HepG2 (cell line): ENCODE measurements at regions not wholly inside any gene's neighbourhood (a gene's known extent, or its start where the extent isn't known, plus 50 kb on each side); places are given as distances from the start of the nearest gene placed in this dataset.

ENCODE experiments used
- ATAC-seq: fragments of 200-7000 bp; cut with Tn5 transposase; 3 replicates; pipeline ENCODE4 v1.9.1; 2020; ENCODE audit warnings: mild to moderate bottlenecking, moderate library complexity
- BruUV-seq: library from RNA; stranded (reverse); fragments of 400-500 nt; replicated peaks from 2 replicates; lab custom pipeline; 2021; lab: Mats Ljungman, UMichigan
- CTCF ChIA-PET: fragments of 300-600 bp; formaldehyde crosslinking; extraction: SDS; loops from one replicate; lab custom pipeline; 2021; ENCODE audit warnings: low total read pairs, inconsistent platforms, low intra/inter-chr PET ratio; lab: Yijun Ruan, JAX
- POLR2A ChIA-PET: fragments of 350-600 bp; sonication (Branson Sonifier 250); formaldehyde crosslinking; loops from one replicate; lab custom pipeline; 2020; ENCODE audit warnings: antibody characterized with exemption, inconsistent platforms; lab: Yijun Ruan, JAX
- DNase-seq: peaks from one replicate; pipeline ENCODE4 v3.0.0-alpha.2; 2015; ENCODE audit warnings: low spot score
- FAIRE-seq: peaks from 3 replicates; lab custom pipeline; 2011; peaks lifted over from hg19 to GRCh38; lab: Jason Lieb, UNC
- H2AFZ ChIP-seq: one replicate; pipeline ENCODE4 v1.6.1; 2011; ENCODE audit warnings: low read length, inconsistent platforms
- H3K27ac ChIP-seq: fragments of 300-600 bp; 3 replicates; pipeline ENCODE4 v1.8.0; 2011; ENCODE audit warnings: mixed run types, mild to moderate bottlenecking, mixed read lengths, low read length, inconsistent platforms; ENCODE audit not compliant: insufficient read depth; ENCODE audit errors: extremely low read length
- H3K27me3 ChIP-seq, 2 experiments: fragments of 200-600 bp in 1 of 2; 2 replicates in 1 of 2; 3 replicates in 1 of 2; pipeline versions ENCODE4 v1.6.0 to v1.8.0; 2011; ENCODE audit warnings: low read length in 2 of 2, mild to moderate bottlenecking in 2 of 2, moderate library complexity in 2 of 2, inconsistent platforms in 1 of 2; ENCODE audit not compliant: insufficient read depth in 2 of 2, control insufficient read depth in 1 of 2
- H3K36me3 ChIP-seq, 2 experiments: fragments of 200-600 bp in 1 of 2; replicated peaks in 1 of 2; 2 replicates in 1 of 2; 3 replicates in 1 of 2; pipeline versions ENCODE4 v1.5.1 to v1.8.0; 2011; ENCODE audit warnings: low read length in 2 of 2, inconsistent platforms in 1 of 2; ENCODE audit not compliant: insufficient read depth in 2 of 2, control insufficient read depth in 1 of 2
- H3K4me1 ChIP-seq: 2 replicates; pipeline ENCODE4 v1.5.1; 2012; ENCODE audit warnings: low read length, inconsistent platforms; ENCODE audit not compliant: insufficient read depth
- H3K4me2 ChIP-seq: 2 replicates; pipeline ENCODE4 v1.6.0; 2011; ENCODE audit warnings: low read depth, low read length, inconsistent platforms
- H3K4me3 ChIP-seq, 3 experiments: fragments of 200-600 bp in 1 of 3; sonication (generic), shearing (Covaris generic) in 1 of 3; replicated peaks in 1 of 3; 2 replicates each; pipeline ENCODE4 v1.5.1; 2011 to 2016; ENCODE audit warnings: low read length in 3 of 3, inconsistent platforms in 2 of 3, low read depth in 2 of 3, mild to moderate bottlenecking in 2 of 3, control low read depth in 1 of 3, mixed read lengths in 1 of 3; ENCODE audit not compliant: insufficient read depth in 1 of 3
- H3K79me2 ChIP-seq: one replicate; pipeline ENCODE4 v1.6.1; 2011; ENCODE audit warnings: low read length, inconsistent platforms; ENCODE audit not compliant: insufficient read depth
- H3K9ac ChIP-seq: 2 replicates; pipeline ENCODE4 v1.6.0; 2011; ENCODE audit warnings: mild to moderate bottlenecking, low read depth, low read length, inconsistent platforms; ENCODE audit not compliant: insufficient read depth
- H3K9me3 ChIP-seq: 2 replicates; pipeline ENCODE4 v1.5.1; 2012; ENCODE audit warnings: mild to moderate bottlenecking, low read length
- H4K20me1 ChIP-seq: 2 replicates; pipeline ENCODE4 v1.6.0; 2011; ENCODE audit warnings: inconsistent platforms, mild to moderate bottlenecking, low read length, moderate library complexity; ENCODE audit not compliant: insufficient read depth
- ATM ChIP-seq: fragments of 450-650 bp; IDR thresholded peaks from 2 replicates; pipeline ENCODE4 v1.7.1; 2017; ENCODE audit warnings: mild to moderate bottlenecking, borderline replicate concordance
- BCL6 ChIP-seq: IDR thresholded peaks from 2 replicates; pipeline ENCODE4 v1.6.1; 2016; ENCODE audit warnings: missing genetic modification reagents, missing compliant biosample characterization
- CC2D1A ChIP-seq: sonication (generic); formaldehyde crosslinking; IDR thresholded peaks from 2 replicates; pipeline ENCODE4 v1.8.1; 2023; ENCODE audit warnings: mild to moderate bottlenecking, missing genetic modification reagents
- FOXP1 ChIP-seq, 2 experiments: fragments of 450-650 bp in 1 of 2; IDR thresholded peaks; 2 replicates each; pipeline ENCODE4 v1.6.1; 2017 to 2018; ENCODE audit warnings: antibody characterized with exemption in 1 of 2
- HNRNPL ChIP-seq: fragments of 200-400 bp; formaldehyde crosslinking; IDR thresholded peaks from 2 replicates; pipeline ENCODE4 v1.6.1; 2017; ENCODE audit warnings: mild to moderate bottlenecking, low read depth, low read length
- HOXD1 ChIP-seq: sonication (generic); formaldehyde crosslinking; IDR thresholded peaks from 2 replicates; pipeline ENCODE4 v1.5.0; 2020; ENCODE audit warnings: missing genetic modification reagents
- MAFG ChIP-seq: sonication (generic); formaldehyde crosslinking; IDR thresholded peaks from 2 replicates; pipeline ENCODE4 v1.5.1; 2020; ENCODE audit warnings: mild to moderate bottlenecking, missing genetic modification reagents
- MTA1 ChIP-seq: sonication (generic); formaldehyde crosslinking; IDR thresholded peaks from 2 replicates; pipeline ENCODE4 v1.4.0; 2020; ENCODE audit warnings: missing genetic modification reagents, mild to moderate bottlenecking, borderline replicate concordance
- NPAS2 ChIP-seq: sonication (generic); formaldehyde crosslinking; IDR thresholded peaks from 2 replicates; pipeline ENCODE4 v1.8.0; 2022; ENCODE audit warnings: mild to moderate bottlenecking, missing genetic modification reagents, borderline replicate concordance
- RFX1 ChIP-seq: fragments of 450-650 bp; IDR thresholded peaks from 2 replicates; pipeline ENCODE4 v1.6.1; 2017
- SSRP1 ChIP-seq: IDR thresholded peaks from 2 replicates; pipeline ENCODE4 v1.6.1; 2016; ENCODE audit warnings: control low read depth
- WIZ ChIP-seq: sonication (generic); formaldehyde crosslinking; IDR thresholded peaks from 2 replicates; pipeline ENCODE4 v1.5.1; 2020; ENCODE audit warnings: mild to moderate bottlenecking, missing genetic modification reagents
- YEATS4 ChIP-seq: sonication (generic); formaldehyde crosslinking; IDR thresholded peaks from 2 replicates; pipeline ENCODE4 v1.4.0; 2020; ENCODE audit warnings: missing genetic modification reagents, borderline replicate concordance
- ZC3H13 ChIP-seq: sonication (generic); formaldehyde crosslinking; IDR thresholded peaks from 2 replicates; pipeline ENCODE4 v1.8.1; 2023; ENCODE audit warnings: mild to moderate bottlenecking, missing genetic modification reagents, moderate library complexity
- ZKSCAN8 ChIP-seq: IDR thresholded peaks from 2 replicates; pipeline ENCODE4 v1.6.1; 2016; ENCODE audit warnings: borderline replicate concordance, missing genetic modification reagents, missing compliant biosample characterization
- ZNF629 ChIP-seq: sonication (generic); formaldehyde crosslinking; conservative IDR thresholded peaks from 2 replicates; pipeline ENCODE4 v1.5.0; 2020; ENCODE audit warnings: missing genetic modification reagents
- ZNF720 ChIP-seq: sonication (generic); formaldehyde crosslinking; IDR thresholded peaks from 2 replicates; pipeline ENCODE4 v1.4.0; 2020; ENCODE audit warnings: missing genetic modification reagents
- ZNF83 ChIP-seq: sonication (generic); formaldehyde crosslinking; IDR thresholded peaks from 2 replicates; pipeline ENCODE4 v1.4.0; 2020; ENCODE audit warnings: missing genetic modification reagents, mild to moderate bottlenecking, borderline replicate concordance
- WGBS: methylation state at CpG from one replicate; pipeline ENCODE4 v1.1.6; 2017; ENCODE audit warnings: low lambda C conversion rate; 5-methylcytosine and 5-hydroxymethylcytosine counted together
- in situ Hi-C: cut with HindIII; loops from 2 replicates; pipeline ENCODE4 v1.10.0; 2017; ENCODE audit warnings: low pct_unique_long_range_greater_than_20kb; ENCODE audit not compliant: extremely low pct_ligation_motif_present
- intact Hi-C: fragments of 100-400 bp; cut with micrococcal nuclease; formaldehyde crosslinking; loops from one replicate; pipeline ENCODE4 v1.10.0; 2022; ENCODE audit not compliant: unreplicated experiment
- TF ChIP-seq, protein P1 (sequence below): sonication (generic); formaldehyde crosslinking; IDR thresholded peaks from 2 replicates; pipeline ENCODE4 v1.4.0; 2020; ENCODE audit warnings: low read depth, mild to moderate bottlenecking, missing genetic modification reagents

DNA sequence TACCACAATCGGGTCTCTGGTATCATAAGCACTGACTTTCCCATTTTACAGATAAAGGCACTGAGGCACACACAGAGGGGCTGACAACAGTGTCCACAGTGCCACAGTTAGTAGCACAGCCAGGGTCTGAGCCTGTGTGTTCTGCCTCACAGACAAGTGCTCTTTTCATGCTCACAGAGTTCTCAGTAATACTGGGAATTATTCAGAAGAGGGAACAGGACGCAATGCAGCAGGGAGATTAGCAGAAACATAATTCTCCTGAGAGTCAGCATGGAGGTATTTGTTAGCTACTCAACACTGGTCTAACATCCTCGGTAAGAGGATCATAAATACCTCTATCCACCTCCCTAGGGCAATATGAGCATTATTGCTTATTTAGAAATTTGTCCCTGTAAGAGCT is 219.3 kb upstream of the EEA1 start:
- intact Hi-C loops = loop anchor here (2.0 kb wide), 1 partner anchor 14 kb away; no protein-coding TSS in a partner anchor
- ATAC-seq = no peak
- ChIA-PET CTCF (no interaction called here), POLR2A (no interaction called here)
- H3K36me3 ChIP-seq = no peaks in the 10 kb centered on the region
- DNase-seq = no peak
- no peak overlapping the region for H3K27ac ChIP-seq
- H2AFZ ChIP-seq = no peak overlapping the region
- no TSS peak for BruUV-seq
- in situ Hi-C loops = loop anchor here (25.0 kb wide), 1 partner anchor 239 kb away; the partner anchor contains the start of gene NUDT4
- H3K27me3 ChIP-seq = peaks cover 0 to 1% of the 10 kb centered on the region in 2 experiments; a peak in 1 of 5 replicates
- no peaks in the 10 kb centered on the region for H3K79me2 ChIP-seq
- H3K9ac ChIP-seq = no peak overlapping the region
- H3K4me3 ChIP-seq = no peak overlapping the region
- no peaks in the 10 kb centered on the region for H4K20me1 ChIP-seq
- no peak for FAIRE-seq
- 48% methylated on average over 3 of the region's 3 CpGs for WGBS
- no peaks in the 10 kb centered on the region for H3K9me3 ChIP-seq
- peaks cover 20% of the 10 kb centered on the region for H3K4me1 ChIP-seq
- no peak overlapping the region for H3K4me2 ChIP-seq
- TF ChIP-seq WIZ (no peak), HNRNPL (no peak), ZNF629 (CRISPR knock-in tag) (peak; percentile 68), ATM (no peak), SSRP1 (no peak)

DNA sequence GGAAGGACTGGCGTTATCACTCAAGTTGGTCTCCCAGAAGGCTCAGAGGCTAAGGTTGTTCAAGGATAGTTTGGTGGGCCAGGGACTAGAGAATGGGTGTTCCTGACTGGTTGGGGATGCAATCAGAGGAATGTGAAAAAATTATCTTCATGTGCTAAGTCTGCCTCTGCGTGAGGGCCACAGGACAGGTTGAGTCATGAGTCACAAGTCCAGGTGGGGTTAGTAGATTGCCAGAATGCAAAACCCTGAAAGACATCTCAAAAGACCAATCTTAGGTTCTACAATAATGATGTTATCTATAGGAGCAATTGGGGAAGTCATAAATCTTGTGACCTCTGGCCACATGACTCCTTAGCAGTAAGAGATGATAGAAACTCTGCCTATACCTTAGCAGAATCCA is 220.1 kb upstream of the EEA1 start:
- DNase-seq (no peak), FAIRE-seq (no peak)
- Histone ChIP-seq H4K20me1 (no peaks in the 10 kb centered on the region), H3K9me3 (no peaks in the 10 kb centered on the region), H3K27ac (no peak overlapping the region), H3K36me3 (no peaks in the 10 kb centered on the region), H3K27me3 (peaks cover 0 to 2% of the 10 kb centered on the region in 2 experiments; a peak in 1 of 5 replicates), H3K79me2 (no peaks in the 10 kb centered on the region), H3K4me1 (peaks cover 22% of the 10 kb centered on the region), H3K9ac (no peak overlapping the region), H3K4me2 (no peak overlapping the region), H3K4me3 (no peak overlapping the region)
- in situ Hi-C loops = loop anchor here (25.0 kb wide), 1 partner anchor 238 kb away; the partner anchor contains the start of gene NUDT4
- ChIA-PET CTCF (no interaction called here), POLR2A (no interaction called here)
- BruUV-seq = no TSS peak
- TF ChIP-seq ZKSCAN8 (no peak), HOXD1 (CRISPR knock-in tag) (no peak), FOXP1 (IDR thresholded peaks at IDR 0.05) (no peak), FOXP1 (CRISPR knock-in tag; IDR thresholded peaks at IDR 0.05) (no peak), ZNF83 (CRISPR knock-in tag) (no peak), NPAS2 (CRISPR knock-in tag) (no peak), MAFG (no peak), ZNF720 (CRISPR knock-in tag) (no peak), ZNF629 (CRISPR knock-in tag) (no peak), MTA1 (CRISPR knock-in tag) (no peak), ZC3H13 (CRISPR knock-in tag) (no peak), YEATS4 (CRISPR knock-in tag) (no peak), CC2D1A (no peak), BCL6 (CRISPR knock-in tag) (no peak), RFX1 (no peak)
- TF ChIP-seq, protein P1, sequence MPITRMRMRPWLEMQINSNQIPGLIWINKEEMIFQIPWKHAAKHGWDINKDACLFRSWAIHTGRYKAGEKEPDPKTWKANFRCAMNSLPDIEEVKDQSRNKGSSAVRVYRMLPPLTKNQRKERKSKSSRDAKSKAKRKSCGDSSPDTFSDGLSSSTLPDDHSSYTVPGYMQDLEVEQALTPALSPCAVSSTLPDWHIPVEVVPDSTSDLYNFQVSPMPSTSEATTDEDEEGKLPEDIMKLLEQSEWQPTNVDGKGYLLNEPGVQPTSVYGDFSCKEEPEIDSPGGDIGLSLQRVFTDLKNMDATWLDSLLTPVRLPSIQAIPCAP (CRISPR knock-in tag) = no peak
- TF ChIP-seq, all 625 proteins: peak for 0
- intact Hi-C loops = loop anchor here (2.0 kb wide), 1 partner anchor 14 kb away; no protein-coding TSS in a partner anchor
- no peak for ATAC-seq
- 84% methylated on average over 2 of the region's 2 CpGs for WGBS
- no peak overlapping the region for H2AFZ ChIP-seq
